ENCODE measurements at regions not wholly inside any gene's neighbourhood (a gene's known extent, or its start where the extent isn't known, plus 50 kb on each side); places are given as distances from the start of the nearest gene placed in this dataset.
"Not testable (repeated sequence)": the region's sequence is repeated elsewhere in the genome, so short reads cannot be mapped to it uniquely, and the experiment has no call there.

DNA sequence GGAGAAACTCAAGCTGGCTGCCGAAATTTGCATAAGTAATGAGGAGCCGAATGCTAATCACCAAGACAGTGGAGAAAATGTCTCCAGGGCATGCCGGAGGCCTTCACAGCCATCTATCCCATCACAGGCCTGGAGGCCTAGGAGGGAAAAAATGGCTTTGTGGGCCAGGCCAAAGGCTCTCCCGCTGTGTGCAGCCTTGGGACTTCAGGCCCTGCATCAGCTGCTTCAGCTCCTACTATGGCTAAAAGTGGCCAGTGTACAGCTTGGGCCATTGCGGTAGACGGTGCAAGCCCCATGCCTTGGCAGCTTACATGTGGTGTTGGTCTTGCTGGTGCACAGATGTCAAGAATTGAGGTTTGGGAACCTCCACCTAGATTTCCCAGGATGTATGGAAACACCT is 162.6 kb upstream of the FAM47A start:
- TF ChIP-seq, protein P1, sequence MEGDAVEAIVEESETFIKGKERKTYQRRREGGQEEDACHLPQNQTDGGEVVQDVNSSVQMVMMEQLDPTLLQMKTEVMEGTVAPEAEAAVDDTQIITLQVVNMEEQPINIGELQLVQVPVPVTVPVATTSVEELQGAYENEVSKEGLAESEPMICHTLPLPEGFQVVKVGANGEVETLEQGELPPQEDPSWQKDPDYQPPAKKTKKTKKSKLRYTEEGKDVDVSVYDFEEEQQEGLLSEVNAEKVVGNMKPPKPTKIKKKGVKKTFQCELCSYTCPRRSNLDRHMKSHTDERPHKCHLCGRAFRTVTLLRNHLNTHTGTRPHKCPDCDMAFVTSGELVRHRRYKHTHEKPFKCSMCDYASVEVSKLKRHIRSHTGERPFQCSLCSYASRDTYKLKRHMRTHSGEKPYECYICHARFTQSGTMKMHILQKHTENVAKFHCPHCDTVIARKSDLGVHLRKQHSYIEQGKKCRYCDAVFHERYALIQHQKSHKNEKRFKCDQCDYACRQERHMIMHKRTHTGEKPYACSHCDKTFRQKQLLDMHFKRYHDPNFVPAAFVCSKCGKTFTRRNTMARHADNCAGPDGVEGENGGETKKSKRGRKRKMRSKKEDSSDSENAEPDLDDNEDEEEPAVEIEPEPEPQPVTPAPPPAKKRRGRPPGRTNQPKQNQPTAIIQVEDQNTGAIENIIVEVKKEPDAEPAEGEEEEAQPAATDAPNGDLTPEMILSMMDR (IDR thresholded peaks at IDR 0.05; ENCODE audit: insufficient read depth, missing control alignments): no peak
- no peak for FAIRE-seq
- DNase-seq (ENCODE audit: insufficient read length, low spot score): no peak

- TF ChIP-seq, protein P1 (IDR thresholded peaks at IDR 0.05; ENCODE audit: insufficient read depth, missing control alignments): no peak
- DNase-seq (ENCODE audit: insufficient read length, low spot score) (no peak), FAIRE-seq (no peak)
Observed at GRCh38 chrX:34288782-34289181, 156.7 kb upstream of the FAM47A start.

DNA sequence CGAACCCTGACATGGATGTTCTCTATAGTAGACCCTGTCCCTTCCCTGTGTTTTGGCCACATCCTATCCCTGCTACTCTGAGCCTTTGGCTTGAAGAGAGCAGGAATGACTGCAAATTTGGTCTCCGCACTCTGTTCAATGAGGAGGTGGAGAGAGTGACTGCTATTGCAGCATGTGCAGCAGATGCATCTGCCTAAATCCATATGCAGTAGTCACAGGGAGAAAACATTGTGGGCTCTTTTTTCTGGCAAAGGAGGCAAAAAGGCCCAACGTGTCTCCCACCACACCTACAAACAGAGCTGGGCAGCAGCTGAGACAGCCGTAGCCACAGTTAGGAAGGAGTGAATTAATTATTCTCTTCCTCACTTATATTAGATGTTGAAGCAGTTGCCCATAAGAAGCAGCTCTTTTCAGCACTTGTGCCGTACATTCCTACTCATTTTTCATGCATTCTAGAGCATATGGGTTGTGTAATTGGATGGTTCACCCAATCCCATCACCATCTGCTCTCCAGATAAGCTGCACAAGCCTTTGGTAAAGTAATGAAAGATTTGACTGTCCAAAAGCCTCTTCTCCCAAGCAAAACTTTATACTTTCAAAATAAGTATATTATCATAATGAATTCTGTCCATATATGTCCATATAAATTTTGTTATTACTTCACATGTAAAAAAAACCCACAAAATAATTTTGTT is 147.9 kb upstream of the FAM47A start:
- FAIRE-seq (peak; percentile 61), DNase-seq (ENCODE audit: insufficient read length, low spot score) (no peak)
- TF ChIP-seq, protein P1 (IDR thresholded peaks at IDR 0.05; ENCODE audit: insufficient read depth, missing control alignments): no peak

DNA sequence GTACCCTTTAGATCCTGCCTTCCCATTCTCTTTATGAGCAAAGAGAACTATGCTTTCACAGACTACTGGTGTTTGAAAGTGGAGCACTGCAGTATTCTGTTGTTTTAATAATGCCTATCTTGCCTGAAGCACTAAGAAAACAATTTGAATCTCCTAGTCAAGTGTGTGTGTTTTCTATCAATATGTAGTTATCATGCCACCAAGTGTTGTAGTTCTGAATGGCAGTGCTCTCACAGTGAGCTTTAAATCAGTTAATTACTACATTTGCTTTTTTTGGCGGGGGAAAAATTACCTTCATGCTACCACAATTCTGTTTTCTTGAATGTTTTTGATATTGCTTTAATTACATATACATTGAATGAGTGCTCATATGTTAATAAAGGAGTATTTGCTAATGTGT is 143.6 kb upstream of the FAM47A start:
- DNase-seq (ENCODE audit: insufficient read length, low spot score) (no peak), FAIRE-seq (no peak)
- TF ChIP-seq, protein P1 (IDR thresholded peaks at IDR 0.05; ENCODE audit: insufficient read depth, missing control alignments): no peak

- TF ChIP-seq, protein P1 (IDR thresholded peaks at IDR 0.05; ENCODE audit: insufficient read depth, missing control alignments): no peak
- DNase-seq (ENCODE audit: insufficient read length, low spot score) (no peak), FAIRE-seq (no peak)
Observed at GRCh38 chrX:34270434-34270833, 138.3 kb upstream of the FAM47A start.

GRCh38 chrX:34238896-34239295 is 106.8 kb upstream of the FAM47A start:
- FAIRE-seq: no peak
- DNase-seq (ENCODE audit: insufficient read length, low spot score): no peak
- TF ChIP-seq, protein P1 (IDR thresholded peaks at IDR 0.05; ENCODE audit: insufficient read depth, missing control alignments): no peak

DNA sequence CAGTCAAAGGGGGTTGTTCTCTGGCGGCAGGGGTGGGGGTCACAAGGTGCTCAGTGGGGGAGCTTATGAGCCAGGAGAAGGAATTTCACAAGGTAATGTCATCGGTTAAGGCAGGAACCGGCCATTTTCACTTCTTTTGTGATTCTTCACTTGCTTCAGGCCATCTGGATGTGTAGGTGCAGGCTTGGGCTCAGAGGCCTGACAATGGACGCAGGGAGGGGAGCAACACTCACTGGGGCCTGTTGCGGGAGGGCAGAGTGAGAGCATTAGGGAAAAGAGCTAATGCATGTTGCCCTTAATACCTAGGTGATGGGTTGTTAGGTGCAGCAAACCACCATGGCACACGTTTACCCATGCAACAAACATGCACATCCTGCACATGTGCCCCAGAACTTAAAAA is 98.0 kb upstream of the FAM47A start:
- DNase-seq (ENCODE audit: insufficient read length, low spot score); FAIRE-seq: not testable (repeated sequence)

GRCh38 chrX:34227804-34228203 is 95.7 kb upstream of the FAM47A start:
- DNase-seq (ENCODE audit: insufficient read length, low spot score) (no peak), FAIRE-seq (no peak)
- TF ChIP-seq, protein P1 (IDR thresholded peaks at IDR 0.05; ENCODE audit: insufficient read depth, missing control alignments): no peak
